Panc1 (cell line): ENCODE measurements at regions not wholly inside any gene's neighbourhood (a gene's known extent, or its start where the extent isn't known, plus 50 kb on each side); places are given as distances from the start of the nearest gene placed in this dataset.

Source experiments
- POLR2AphosphoS5 ChIP-seq: IDR thresholded peaks from 2 replicates; pipeline ENCODE4 v1.6.1; 2012; ENCODE audit warnings: mild to moderate bottlenecking, low read depth, low read length, moderate library complexity
- TCF7L2 ChIP-seq: IDR thresholded peaks from 2 replicates; pipeline ENCODE4 v1.6.1; 2011; ENCODE audit warnings: mild to moderate bottlenecking, low read depth, low read length, inconsistent platforms
- TF ChIP-seq, protein P1 (sequence below): fragments of 450-650 bp; IDR thresholded peaks from 2 replicates; pipeline ENCODE4 v1.5.1; 2017; ENCODE audit warnings: mild to moderate bottlenecking

DNA sequence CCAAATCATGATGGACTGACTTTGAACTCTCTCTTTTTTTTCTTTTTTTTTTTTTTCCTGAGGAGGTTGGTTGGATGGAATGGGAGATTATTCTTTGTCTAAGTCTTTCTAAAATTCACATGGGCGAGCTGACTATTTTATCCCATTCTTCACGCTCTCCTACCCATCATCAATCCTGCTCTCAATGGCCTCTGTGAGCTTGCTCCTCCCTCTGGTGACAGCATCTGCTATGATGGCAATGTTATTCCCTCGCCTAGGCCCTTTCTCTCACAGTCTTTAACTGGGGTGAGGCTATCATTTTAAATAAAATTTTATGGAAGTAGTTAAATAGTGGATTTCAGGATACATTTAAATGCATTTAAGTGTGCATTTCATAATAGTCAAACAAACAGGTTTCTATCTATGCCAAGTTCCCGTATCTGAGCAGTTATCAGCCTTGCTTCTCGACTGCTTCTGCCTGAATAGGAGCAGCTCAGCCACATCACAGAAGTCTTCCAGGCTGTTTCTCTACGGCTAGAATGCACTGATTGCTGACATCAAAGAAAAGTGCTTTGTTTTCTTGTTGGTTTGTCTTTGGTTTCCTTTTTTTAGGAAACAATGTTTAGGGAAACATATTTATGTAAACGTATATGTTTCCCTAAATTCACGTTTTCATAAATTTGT is 2233.8 kb downstream of the MAT2B start:
- TF ChIP-seq, protein P1, sequence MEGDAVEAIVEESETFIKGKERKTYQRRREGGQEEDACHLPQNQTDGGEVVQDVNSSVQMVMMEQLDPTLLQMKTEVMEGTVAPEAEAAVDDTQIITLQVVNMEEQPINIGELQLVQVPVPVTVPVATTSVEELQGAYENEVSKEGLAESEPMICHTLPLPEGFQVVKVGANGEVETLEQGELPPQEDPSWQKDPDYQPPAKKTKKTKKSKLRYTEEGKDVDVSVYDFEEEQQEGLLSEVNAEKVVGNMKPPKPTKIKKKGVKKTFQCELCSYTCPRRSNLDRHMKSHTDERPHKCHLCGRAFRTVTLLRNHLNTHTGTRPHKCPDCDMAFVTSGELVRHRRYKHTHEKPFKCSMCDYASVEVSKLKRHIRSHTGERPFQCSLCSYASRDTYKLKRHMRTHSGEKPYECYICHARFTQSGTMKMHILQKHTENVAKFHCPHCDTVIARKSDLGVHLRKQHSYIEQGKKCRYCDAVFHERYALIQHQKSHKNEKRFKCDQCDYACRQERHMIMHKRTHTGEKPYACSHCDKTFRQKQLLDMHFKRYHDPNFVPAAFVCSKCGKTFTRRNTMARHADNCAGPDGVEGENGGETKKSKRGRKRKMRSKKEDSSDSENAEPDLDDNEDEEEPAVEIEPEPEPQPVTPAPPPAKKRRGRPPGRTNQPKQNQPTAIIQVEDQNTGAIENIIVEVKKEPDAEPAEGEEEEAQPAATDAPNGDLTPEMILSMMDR = no peak
- no peak for TF ChIP-seq POLR2AphosphoS5
- TF ChIP-seq TCF7L2 = no peak
